ENCODE measurements at regions not wholly inside any gene's neighbourhood (a gene's known extent, or its start where the extent isn't known, plus 50 kb on each side); places are given as distances from the start of the nearest gene placed in this dataset.

GRCh38 chr3:159323848-159324247, 522.0 kb downstream of the MFSD1 start:
- TF ChIP-seq CTCF (IDR thresholded peaks at IDR 0.05; ENCODE audit: low read depth, low read length), result no peak
- H3K4me3 ChIP-seq (ENCODE audit: low read depth, low read length), result no peak overlapping the region

DNA sequence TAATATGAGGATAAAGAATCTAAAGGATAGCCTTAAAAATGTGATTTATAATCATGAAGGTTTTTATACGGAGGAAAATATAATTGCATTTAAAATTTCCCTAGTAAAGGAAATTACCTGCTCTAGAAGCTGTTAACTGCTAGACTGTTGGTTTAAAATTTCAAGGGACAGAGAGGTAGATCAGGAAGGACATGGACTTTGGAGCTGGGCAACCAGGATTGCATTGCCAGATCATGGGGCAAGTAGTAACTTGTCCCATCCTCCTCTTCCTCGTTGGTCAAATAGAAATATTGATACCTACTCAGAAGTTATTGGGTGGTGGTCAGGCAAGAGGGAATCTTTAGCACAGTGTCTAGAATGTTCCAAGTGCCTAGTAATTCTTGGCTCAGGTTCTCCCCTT, 525.1 kb downstream of the MFSD1 start:
- no peak for TF ChIP-seq CTCF (IDR thresholded peaks at IDR 0.05; ENCODE audit: low read depth, low read length)
- H3K4me3 ChIP-seq (ENCODE audit: low read depth, low read length), result no peak overlapping the region

GRCh38 chr3:159332535-159333099, 530.8 kb downstream of the MFSD1 start:
- no peak overlapping the region for H3K4me3 ChIP-seq (ENCODE audit: low read depth, low read length)
- no peak for TF ChIP-seq CTCF (IDR thresholded peaks at IDR 0.05; ENCODE audit: low read depth, low read length)

GRCh38 chr3:159339131-159339530, 537.3 kb downstream of the MFSD1 start:
- no peak for TF ChIP-seq CTCF (IDR thresholded peaks at IDR 0.05; ENCODE audit: low read depth, low read length)
- H3K4me3 ChIP-seq (ENCODE audit: low read depth, low read length), result no peak overlapping the region

GRCh38 chr3:159340877-159341500, 539.1 kb downstream of the MFSD1 start:
- no peak for TF ChIP-seq CTCF (IDR thresholded peaks at IDR 0.05; ENCODE audit: low read depth, low read length)
- H3K4me3 ChIP-seq (ENCODE audit: low read depth, low read length), result no peak overlapping the region

DNA sequence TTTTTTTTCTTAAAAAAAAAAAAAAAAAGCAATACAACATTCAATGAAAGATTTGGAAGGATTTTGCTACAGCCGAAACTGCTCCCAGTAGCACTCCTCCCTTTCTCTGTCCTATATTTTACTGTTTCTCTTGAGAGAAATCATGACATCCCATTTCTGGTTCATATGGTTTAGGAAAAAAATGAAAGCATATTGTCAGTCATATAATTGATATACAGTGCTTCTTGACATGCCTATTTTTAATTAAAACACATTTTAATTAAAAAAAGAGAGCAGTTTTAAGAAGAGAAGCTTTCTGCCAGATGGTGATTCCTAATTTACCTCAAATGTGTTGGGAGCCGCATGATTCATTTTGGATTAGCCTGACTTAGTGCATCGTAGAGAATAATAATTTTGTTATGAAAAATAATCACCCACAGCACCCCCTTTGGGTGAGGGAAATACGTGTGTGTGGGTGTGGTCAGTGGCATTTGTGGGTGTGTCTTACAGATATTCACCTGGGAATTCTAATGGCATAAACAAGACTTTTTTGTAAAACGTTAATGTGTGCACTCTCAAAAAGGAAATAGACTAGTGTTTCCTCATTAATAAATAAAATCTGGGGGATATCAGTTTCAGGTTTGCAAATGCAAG, 544.5 kb downstream of the MFSD1 start:
- no peak for TF ChIP-seq CTCF (IDR thresholded peaks at IDR 0.05; ENCODE audit: low read depth, low read length)
- no peak overlapping the region for H3K4me3 ChIP-seq (ENCODE audit: low read depth, low read length)

DNA sequence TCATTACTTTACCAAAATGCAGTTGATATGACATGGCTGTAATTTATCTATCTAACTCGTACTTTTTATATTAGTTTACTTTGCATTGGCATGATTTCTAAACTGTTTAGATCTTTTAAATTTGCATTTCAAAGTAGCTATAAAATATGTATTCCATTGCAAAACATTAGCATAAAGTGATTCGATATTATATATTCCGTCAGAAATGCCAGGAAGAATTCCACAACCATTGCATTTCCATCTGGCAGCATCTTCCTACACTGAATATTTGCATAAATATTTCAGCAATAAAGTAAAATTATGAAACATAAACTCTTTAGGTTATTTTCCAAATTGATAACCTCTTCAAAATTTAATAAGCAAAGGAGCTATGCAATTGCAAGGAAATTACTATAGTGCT, 546.6 kb downstream of the MFSD1 start:
- no peak overlapping the region for H3K4me3 ChIP-seq (ENCODE audit: low read depth, low read length)
- TF ChIP-seq CTCF (IDR thresholded peaks at IDR 0.05; ENCODE audit: low read depth, low read length), result no peak

Data from WI38 (cell line).